K562 (cell line): ENCODE measurements at regions not wholly inside any gene's neighbourhood (a gene's known extent, or its start where the extent isn't known, plus 50 kb on each side); places are given as distances from the start of the nearest gene placed in this dataset.

Experiments used
- ATAC-seq: fragments of 200-7000 bp; cut with Tn5 transposase; 3 replicates; pipeline ENCODE4 v1.9.1; 2020; ENCODE audit warnings: moderate library complexity
- BruUV-seq: library from RNA; stranded (reverse); fragments of 400-500 nt; replicated peaks from 2 replicates; lab custom pipeline; 2021; lab: Mats Ljungman, UMichigan
- CTCF ChIA-PET: fragments of 300-600 bp; formaldehyde crosslinking; extraction: SDS; loops from one replicate; lab custom pipeline; 2021; ENCODE audit warnings: low intra/inter-chr PET ratio; lab: Yijun Ruan, JAX
- POLR2A ChIA-PET: fragments of 300-600, 350-650 bp; sonication (Branson Sonifier 250); formaldehyde crosslinking; extraction: SDS; loops from one replicate; lab custom pipeline; 2021; ENCODE audit warnings: antibody characterized with exemption, inconsistent platforms; lab: Yijun Ruan, JAX
- DNase-seq, 4 experiments: peaks; one replicate each; pipeline versions ENCODE4 v3.0.0 to v3.0.0-alpha.2; 2011 to 2018; ENCODE audit warnings: low spot score in 3 of 4, mixed read lengths in 3 of 4; ENCODE audit errors: extremely low read depth in 1 of 4
- FAIRE-seq: peaks from 2 replicates; lab custom pipeline; 2011; peaks lifted over from hg19 to GRCh38; lab: Jason Lieb, UNC
- H2AFZ ChIP-seq: 2 replicates; pipeline ENCODE4 v1.6.0; 2011; ENCODE audit warnings: low read depth, low read length, control low read depth, inconsistent platforms
- H3K27ac ChIP-seq: fragments of 200-600 bp; 3 replicates; pipeline ENCODE4 v1.8.0; 2011; ENCODE audit warnings: low read depth, mild to moderate bottlenecking, control low read depth, inconsistent platforms, low read length, moderate library complexity, mixed read lengths; ENCODE audit errors: extremely low read depth
- H3K27me3 ChIP-seq, 2 experiments: fragments of 300-600 bp in 1 of 2; 2 replicates in 1 of 2; 3 replicates in 1 of 2; pipeline versions ENCODE4 v1.6.0 to v1.8.0; 2011; ENCODE audit warnings: inconsistent platforms in 2 of 2, low read length in 2 of 2, mild to moderate bottlenecking in 1 of 2, mixed read lengths in 1 of 2, moderate library complexity in 1 of 2; ENCODE audit not compliant: control insufficient read depth in 2 of 2, insufficient read depth in 2 of 2
- H3K36me3 ChIP-seq: fragments of 300-600 bp; 3 replicates; pipeline ENCODE4 v1.8.0; 2011; ENCODE audit warnings: mild to moderate bottlenecking, low read length, inconsistent platforms; ENCODE audit not compliant: control insufficient read depth, insufficient read depth
- H3K4me1 ChIP-seq, 2 experiments: fragments of 200-600 bp in 1 of 2; replicated peaks in 1 of 2; 2 replicates in 1 of 2; 3 replicates in 1 of 2; pipeline versions ENCODE4 v1.5.1 to v1.8.0; 2011; ENCODE audit warnings: inconsistent platforms in 2 of 2, low read length in 2 of 2, mild to moderate bottlenecking in 1 of 2, mixed read lengths in 1 of 2, moderate library complexity in 1 of 2; ENCODE audit not compliant: control insufficient read depth in 2 of 2, insufficient read depth in 2 of 2
- H3K4me2 ChIP-seq: 2 replicates; pipeline ENCODE4 v1.6.1; 2011; ENCODE audit warnings: low read length, control low read depth, inconsistent platforms, mixed read lengths; ENCODE audit not compliant: insufficient read depth
- H3K4me3 ChIP-seq: fragments of 200-600 bp; sonication (generic), shearing (Covaris generic); 2 replicates; pipeline ENCODE4 v1.5.1; 2016; ENCODE audit warnings: control low read depth, inconsistent platforms
- H3K79me2 ChIP-seq: fragments of 200-600 bp; 3 replicates; pipeline ENCODE4 v1.8.0; 2011; ENCODE audit warnings: low read length, inconsistent platforms; ENCODE audit not compliant: control insufficient read depth, insufficient read depth
- H3K9ac ChIP-seq, 2 experiments: 2 replicates each; pipeline versions ENCODE4 v1.6.0 to v1.6.1; 2011; ENCODE audit warnings: low read depth in 2 of 2, low read length in 2 of 2, control low read depth in 1 of 2, inconsistent platforms in 1 of 2, mild to moderate bottlenecking in 1 of 2, mixed read lengths in 1 of 2; ENCODE audit not compliant: insufficient read depth in 1 of 2
- H3K9me1 ChIP-seq: one replicate; pipeline ENCODE4 v1.6.0; 2011; ENCODE audit warnings: inconsistent platforms, mild to moderate bottlenecking, low read length, moderate library complexity; ENCODE audit not compliant: control insufficient read depth, insufficient read depth
- H3K9me3 ChIP-seq: replicated peaks from 2 replicates; pipeline ENCODE4 v1.5.1; 2011; ENCODE audit warnings: low read depth, low read length, inconsistent platforms; ENCODE audit not compliant: control insufficient read depth, insufficient read depth
- H4K20me1 ChIP-seq: replicated peaks from 2 replicates; pipeline ENCODE4 v1.6.1; 2011; ENCODE audit warnings: low read length, inconsistent platforms, mixed read lengths; ENCODE audit not compliant: control insufficient read depth, insufficient read depth
- ATF2 ChIP-seq: sonication (generic); formaldehyde crosslinking; IDR thresholded peaks from 2 replicates; pipeline ENCODE4 v1.8.1; 2022; ENCODE audit warnings: missing genetic modification reagents
- BHLHE40 ChIP-seq: IDR thresholded peaks from 2 replicates; pipeline ENCODE4 v1.6.1; 2011; ENCODE audit warnings: low read length, improper control_type of control experiment
- BRD9 ChIP-seq: fragments of 450-650 bp; IDR thresholded peaks from 2 replicates; pipeline ENCODE4 v1.6.1; 2018; ENCODE audit warnings: low read depth; ENCODE audit not compliant: partially characterized antibody
- KLF16 ChIP-seq: IDR thresholded peaks from 2 replicates; pipeline ENCODE4 v1.6.1; 2016; ENCODE audit warnings: antibody characterized with exemption
- RNF2 ChIP-seq: sonication (generic); IDR thresholded peaks from 2 replicates; pipeline ENCODE4 v1.6.1; 2016
- SOX6 ChIP-seq: fragments of 450-650 bp; IDR thresholded peaks from 2 replicates; pipeline ENCODE4 v1.6.1; 2014; ENCODE audit warnings: mild to moderate bottlenecking
- TCF15 ChIP-seq: fragments of 250-450 bp; sonication (Bioruptor Pico); IDR thresholded peaks from 2 replicates; pipeline ENCODE4 v1.8.0; 2022; ENCODE audit warnings: moderate library complexity, mild to moderate bottlenecking, inconsistent platforms
- ZNF263 ChIP-seq: sonication (generic); formaldehyde crosslinking; IDR thresholded peaks from 2 replicates; pipeline ENCODE4 v1.8.0; 2022; ENCODE audit warnings: mild to moderate bottlenecking, missing genetic modification reagents, borderline replicate concordance
- ZNF280B ChIP-seq: fragments of 250-450 bp; sonication (Bioruptor Pico); IDR thresholded peaks from 2 replicates; pipeline ENCODE4 v1.5.1; 2021; ENCODE audit warnings: mild to moderate bottlenecking
- ZNF639 ChIP-seq, 2 experiments: fragments of 200-800 bp in 1 of 2; sonication (Bioruptor generic) in 1 of 2; sonication (generic) in 1 of 2; formaldehyde crosslinking in 1 of 2; IDR thresholded peaks in 1 of 2; conservative IDR thresholded peaks in 1 of 2; 2 replicates each; pipeline versions ENCODE4 v1.5.0 to v1.6.1; 2016 to 2020; ENCODE audit warnings: missing compliant biosample characterization in 1 of 2, missing genetic modification characterization in 1 of 2, missing genetic modification reagents in 1 of 2
- WGBS: fragments of 100-300 bp; shearing (Covaris generic); methylation state at CpG from one replicate; pipeline ENCODE4 v1.1.6; 2016; ENCODE audit warnings: low coverage, mixed read lengths; ENCODE audit not compliant: insufficient coverage; ENCODE audit errors: missing lambda C conversion rate; 5-methylcytosine and 5-hydroxymethylcytosine counted together
- in situ Hi-C: fragments of 300-500 bp; cut with MboI; formaldehyde crosslinking; loops from 4 replicates; pipeline ENCODE4 v1.15.0; 2018; ENCODE audit warnings: inconsistent platforms, mixed read lengths
- intact Hi-C: fragments of 100-400 bp; cut with micrococcal nuclease; formaldehyde crosslinking; loops from 2 replicates; pipeline ENCODE4 v1.14.2; 2022

GRCh38 chr10:31131251-31131650 lies 99.6 kb upstream of the ZNF438 start:
- CTCF ChIA-PET, result no interaction called here
- FAIRE-seq (no peak), DNase-seq (no peak), ATAC-seq (no peak)
- Histone ChIP-seq H3K79me2 (no peaks in the 10 kb centered on the region), H3K4me1 (peaks cover 14 to 16% of the 10 kb centered on the region in 2 experiments), H3K27me3 (no peaks in the 10 kb centered on the region), H3K9me1 (no peaks in the 10 kb centered on the region), H2AFZ (no peak overlapping the region), H3K27ac (no peak overlapping the region), H3K9me3 (no peaks in the 10 kb centered on the region), H3K4me2 (no peak overlapping the region), H4K20me1 (no peaks in the 10 kb centered on the region), H3K9ac (no peak overlapping the region), H3K36me3 (no peaks in the 10 kb centered on the region), H3K4me3 (no peak overlapping the region)
- intact Hi-C loops, result no loop called here
- in situ Hi-C loops, result no loop called here
- BruUV-seq, result no TSS peak
- WGBS, result 22% methylated on average over 2 of the region's 2 CpGs
- POLR2A ChIA-PET, result interaction anchor here (0.7 to 1.4 kb wide), 2 partner anchors 10 to 12 kb away, joined by 3 to 5 read pairs; no protein-coding TSS in a partner anchor
- TF ChIP-seq KLF16, result no peak
- TF ChIP-seq RNF2, result no peak
- TF ChIP-seq BHLHE40, result no peak
- TF ChIP-seq ZNF263 (CRISPR knock-in tag), result no peak
- no peak for TF ChIP-seq ATF2 (CRISPR knock-in tag)

GRCh38 chr10:31132681-31133244 lies 101.1 kb upstream of the ZNF438 start:
- POLR2A ChIA-PET, result no interaction called here
- TF ChIP-seq TCF15 (CRISPR knock-in tag) (no peak), BRD9 (no peak), ZNF280B (CRISPR knock-in tag) (no peak), SOX6 (no peak), ZNF639 (CRISPR knock-in tag; conservative IDR thresholded peaks at IDR 0.05 in 1 of 2, IDR thresholded peaks at IDR 0.05 in 1 of 2) (no peak)

More at GRCh38 chr10:31132681-31133244, 101.1 kb upstream of the ZNF438 start:
- no peaks in the 10 kb centered on the region for H3K79me2 ChIP-seq
- H3K4me1 ChIP-seq, result peaks cover 14 to 27% of the 10 kb centered on the region in 2 experiments
- no TSS peak for BruUV-seq
- FAIRE-seq, result no peak
- DNase-seq, result no peak
- no peak overlapping the region for H3K4me2 ChIP-seq
- H3K27me3 ChIP-seq, result no peaks in the 10 kb centered on the region
- no peak overlapping the region for H3K27ac ChIP-seq
- WGBS, result 74% methylated on average over 6 of the region's 6 CpGs
- H3K9me1 ChIP-seq, result no peaks in the 10 kb centered on the region
- in situ Hi-C loops, result no loop called here
- no peaks in the 10 kb centered on the region for H3K36me3 ChIP-seq
- H3K4me3 ChIP-seq, result no peak overlapping the region
- H2AFZ ChIP-seq, result peak overlapping the region; percentile 95
- no peaks in the 10 kb centered on the region for H3K9me3 ChIP-seq
- H4K20me1 ChIP-seq, result no peaks in the 10 kb centered on the region
- no peak overlapping the region for H3K9ac ChIP-seq
- CTCF ChIA-PET, result no interaction called here
- ATAC-seq, result no peak
- intact Hi-C loops, result no loop called here
